Osteocyte (in vitro differentiated cells): ENCODE measurements at regions not wholly inside any gene's neighbourhood (a gene's known extent, or its start where the extent isn't known, plus 50 kb on each side); places are given as distances from the start of the nearest gene placed in this dataset.

Source experiments
- DNase-seq: peaks from one replicate; pipeline ENCODE4 v3.0.0; 2021; ENCODE audit warnings: mixed read lengths; ENCODE audit not compliant: unreplicated experiment; ENCODE audit errors: extremely low spot score
- H3K27ac Mint-ChIP-seq: one replicate; pipeline ENCODE4 v1.8.0; 2021; ENCODE audit warnings: mild to moderate bottlenecking, mixed read lengths; ENCODE audit not compliant: unreplicated experiment
- H3K27me3 Mint-ChIP-seq: one replicate; pipeline ENCODE4 v1.8.0; 2021; ENCODE audit warnings: mixed read lengths; ENCODE audit not compliant: unreplicated experiment
- H3K36me3 Mint-ChIP-seq: one replicate; pipeline ENCODE4 v1.8.0; 2021; ENCODE audit warnings: mixed read lengths; ENCODE audit not compliant: unreplicated experiment
- H3K4me1 Mint-ChIP-seq: one replicate; pipeline ENCODE4 v1.8.0; 2021; ENCODE audit warnings: mixed read lengths; ENCODE audit not compliant: unreplicated experiment
- H3K4me3 Mint-ChIP-seq: one replicate; pipeline ENCODE4 v1.8.0; 2021; ENCODE audit warnings: mild to moderate bottlenecking, moderate library complexity, mixed read lengths; ENCODE audit not compliant: unreplicated experiment
- H3K9me3 Mint-ChIP-seq: one replicate; pipeline ENCODE4 v1.8.0; 2021; ENCODE audit warnings: mixed read lengths; ENCODE audit not compliant: unreplicated experiment
- CTCF ChIP-seq: fragments of 200-600 bp; sonication (generic); IDR thresholded peaks from 2 replicates; pipeline ENCODE4 v1.5.0; 2021; ENCODE audit warnings: antibody characterized with exemption, mild to moderate bottlenecking, moderate library complexity

- Mint-ChIP-seq H3K27me3 (no peaks in the 10 kb centered on the region), H3K27ac (no peak overlapping the region), H3K4me1 (no peaks in the 10 kb centered on the region), H3K4me3 (no peak overlapping the region), H3K9me3 (peaks cover 4% of the 10 kb centered on the region), H3K36me3 (no peaks in the 10 kb centered on the region)
- TF ChIP-seq CTCF: no peak
- DNase-seq: peak; percentile 53
Measured at GRCh38 chr19:28021259-28022185, 1191.4 kb downstream of the UQCRFS1 start.

GRCh38 chr19:28020619-28021258 lies 1192.2 kb downstream of the UQCRFS1 start:
- H3K27me3 Mint-ChIP-seq: no peaks in the 10 kb centered on the region
- TF ChIP-seq CTCF: no peak
- H3K4me1 Mint-ChIP-seq: no peaks in the 10 kb centered on the region
- H3K4me3 Mint-ChIP-seq: no peak overlapping the region
- H3K27ac Mint-ChIP-seq: no peak overlapping the region
- no peaks in the 10 kb centered on the region for H3K36me3 Mint-ChIP-seq
- peaks cover 6% of the 10 kb centered on the region for H3K9me3 Mint-ChIP-seq
- peak; percentile 59 for DNase-seq

- Mint-ChIP-seq H3K9me3 (peaks cover 10% of the 10 kb centered on the region), H3K4me3 (no peak overlapping the region), H3K27me3 (no peaks in the 10 kb centered on the region), H3K27ac (no peak overlapping the region), H3K4me1 (no peaks in the 10 kb centered on the region), H3K36me3 (no peaks in the 10 kb centered on the region)
- no peak for TF ChIP-seq CTCF
- peak; percentile 54 for DNase-seq
Measured at GRCh38 chr19:28019901-28020300, 1193.0 kb downstream of the UQCRFS1 start.

GRCh38 chr19:28019371-28019770 lies 1193.6 kb downstream of the UQCRFS1 start:
- DNase-seq: no peak

More at GRCh38 chr19:28019371-28019770, 1193.6 kb downstream of the UQCRFS1 start:
- Mint-ChIP-seq H3K4me3 (no peak overlapping the region), H3K4me1 (no peaks in the 10 kb centered on the region), H3K27me3 (no peaks in the 10 kb centered on the region), H3K27ac (no peak overlapping the region), H3K36me3 (no peaks in the 10 kb centered on the region), H3K9me3 (peaks cover 10% of the 10 kb centered on the region)
- no peak for TF ChIP-seq CTCF
